NCI-H2107 treated with DMSO at 0.1 percent for 48 hours (cell line): ENCODE measurements at regions not wholly inside any gene's neighbourhood (a gene's known extent, or its start where the extent isn't known, plus 50 kb on each side); places are given as distances from the start of the nearest gene placed in this dataset.
"Not testable (repeated sequence)": the region's sequence is repeated elsewhere in the genome, so short reads cannot be mapped to it uniquely, and the experiment has no call there.

Experiments used
- DNase-seq: peaks from one replicate; lab custom pipeline; 2025; ENCODE audit not compliant: unreplicated experiment; lab: John Stamatoyannopoulos, UW

DNA sequence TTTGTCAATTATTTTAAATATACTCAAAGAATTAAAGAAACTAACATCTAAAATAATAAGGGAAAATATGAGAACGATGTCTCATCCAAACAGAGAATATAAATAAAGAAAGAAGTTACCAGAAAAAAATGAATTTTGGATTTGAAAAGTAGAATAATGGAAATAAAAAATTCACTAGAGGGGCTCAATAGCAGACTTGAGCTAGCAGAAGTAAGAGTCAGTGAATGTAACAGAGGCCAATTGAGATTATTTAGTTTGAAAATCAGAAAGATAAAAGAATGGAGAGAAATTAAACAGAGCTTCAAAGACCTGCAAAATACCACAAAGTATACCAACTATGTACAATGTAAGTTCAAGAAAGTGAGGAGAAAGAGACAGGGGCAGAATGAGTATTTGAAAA, 333.6 kb downstream of the GPD2 start:
- no peak for DNase-seq

DNA sequence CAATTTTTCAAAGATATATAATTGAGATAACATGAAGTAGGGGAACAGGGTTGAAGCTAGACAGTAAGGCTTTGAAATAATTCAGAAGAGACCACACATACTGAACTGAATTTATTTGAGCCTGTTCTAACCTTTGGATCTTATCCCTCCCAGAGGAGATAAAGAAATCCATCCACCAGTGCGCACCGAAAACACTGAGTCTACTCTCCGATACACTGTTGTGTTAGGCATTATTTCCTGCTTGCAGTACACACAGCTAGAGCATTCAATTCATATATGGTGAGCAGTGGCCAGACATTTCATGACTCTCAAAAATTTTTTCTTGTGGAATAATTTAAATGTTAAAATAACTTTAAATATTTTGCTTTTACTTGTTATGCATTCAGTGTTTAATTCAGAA, 342.7 kb downstream of the GPD2 start:
- DNase-seq = no peak

DNA sequence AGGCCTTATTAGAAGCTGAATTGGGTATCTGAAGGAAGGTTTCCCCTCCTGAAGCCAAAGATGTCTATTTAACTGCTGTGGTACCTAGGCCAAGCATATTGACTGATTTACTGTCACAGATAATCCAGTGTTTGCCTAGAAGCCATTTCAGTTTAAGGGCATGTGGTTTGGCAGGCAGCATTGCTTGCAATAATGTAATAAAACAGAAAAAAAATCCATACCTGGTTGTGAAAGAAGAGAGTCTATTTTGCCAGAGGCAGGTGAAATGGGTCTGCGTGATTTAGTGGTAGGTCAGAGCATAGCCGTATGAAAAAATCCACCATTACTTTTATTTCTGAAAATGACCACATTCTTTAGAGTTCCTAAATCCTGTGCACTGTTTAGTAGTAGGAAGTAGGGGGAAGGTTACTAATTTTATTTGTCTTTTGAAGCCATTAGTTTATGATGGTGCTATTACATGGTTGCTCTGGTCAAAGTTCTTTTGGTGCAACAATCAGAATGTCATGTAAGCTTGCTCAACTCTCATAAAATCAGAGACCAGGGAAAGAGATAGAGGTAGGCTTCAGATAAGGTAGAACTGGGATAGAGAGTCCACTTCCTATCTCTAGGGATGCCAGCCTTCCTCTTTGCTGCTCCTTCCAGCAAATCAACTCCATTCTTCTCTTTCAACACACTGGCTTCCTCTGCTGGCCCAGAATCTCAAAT, 343.4 kb downstream of the GPD2 start:
- DNase-seq = no peak

DNA sequence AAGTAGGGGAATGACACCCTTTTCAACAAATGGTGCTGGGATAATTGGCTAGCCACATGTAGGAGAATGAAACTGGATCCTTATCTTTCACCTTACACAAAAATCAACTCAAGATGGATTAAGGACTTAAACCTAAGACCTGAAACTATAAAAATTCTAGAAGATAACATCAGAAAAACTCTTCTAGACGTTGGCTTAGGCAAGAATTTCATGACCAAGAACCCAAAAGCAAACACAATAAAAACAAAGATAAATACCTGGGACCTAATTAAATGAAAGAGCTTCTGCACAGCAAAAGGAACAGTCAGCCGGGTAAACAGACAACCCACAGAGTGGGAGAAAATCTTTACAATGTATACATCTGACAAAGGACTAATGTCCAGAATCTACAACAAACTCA, 345.5 kb downstream of the GPD2 start:
- DNase-seq = not testable (repeated sequence)

DNA sequence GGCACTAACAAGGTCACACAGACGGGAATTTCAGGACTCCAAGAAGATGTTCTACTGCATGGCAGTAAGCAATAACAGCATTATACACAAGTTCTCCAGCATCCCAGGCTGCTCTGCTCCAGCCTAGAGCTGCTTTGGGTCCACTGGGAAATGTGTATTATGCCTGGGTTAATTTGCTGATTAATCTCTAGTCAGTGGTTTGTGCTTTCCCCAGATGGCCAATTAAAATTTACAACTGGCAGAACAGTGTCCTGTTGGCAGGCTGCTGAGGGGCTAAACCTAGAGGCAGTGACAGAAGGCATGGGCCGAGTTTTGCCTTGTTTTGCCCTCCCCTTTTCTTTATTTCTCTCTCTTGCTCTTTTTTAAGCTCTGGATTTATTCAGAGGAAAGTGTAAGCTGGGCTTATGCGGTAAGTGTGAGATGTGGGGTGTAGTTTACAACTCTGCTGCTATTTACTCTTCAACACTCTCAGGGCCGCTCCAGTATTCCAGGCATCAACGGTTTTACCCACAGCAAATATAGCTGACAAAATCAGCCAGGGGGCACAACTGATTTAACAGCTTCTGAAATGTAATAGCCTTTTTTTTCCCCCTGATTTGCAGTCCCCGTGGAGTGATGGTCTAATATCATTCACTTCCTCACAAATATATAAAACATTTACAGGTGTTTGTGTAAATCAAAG, 348.0 kb downstream of the GPD2 start:
- DNase-seq = no peak

DNA sequence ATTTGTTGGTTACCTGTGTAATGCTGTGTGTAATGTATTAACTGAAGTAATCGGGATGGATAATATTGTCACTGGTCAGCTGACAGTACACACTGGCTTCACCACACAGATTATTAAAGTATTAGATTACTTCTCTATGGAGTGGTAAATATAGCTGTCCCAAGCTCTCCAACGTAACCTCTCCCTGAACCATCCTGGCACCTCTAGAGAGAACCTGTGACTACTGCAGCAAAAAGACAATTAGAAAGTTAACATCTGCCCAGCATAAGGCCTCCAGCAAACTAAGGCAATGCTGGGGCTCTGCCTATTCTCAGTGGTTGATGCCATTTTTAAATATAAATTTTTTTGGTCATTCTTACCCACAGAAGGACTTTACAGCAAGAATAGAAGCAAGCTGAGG, 351.3 kb downstream of the GPD2 start:
- DNase-seq = no peak

DNA sequence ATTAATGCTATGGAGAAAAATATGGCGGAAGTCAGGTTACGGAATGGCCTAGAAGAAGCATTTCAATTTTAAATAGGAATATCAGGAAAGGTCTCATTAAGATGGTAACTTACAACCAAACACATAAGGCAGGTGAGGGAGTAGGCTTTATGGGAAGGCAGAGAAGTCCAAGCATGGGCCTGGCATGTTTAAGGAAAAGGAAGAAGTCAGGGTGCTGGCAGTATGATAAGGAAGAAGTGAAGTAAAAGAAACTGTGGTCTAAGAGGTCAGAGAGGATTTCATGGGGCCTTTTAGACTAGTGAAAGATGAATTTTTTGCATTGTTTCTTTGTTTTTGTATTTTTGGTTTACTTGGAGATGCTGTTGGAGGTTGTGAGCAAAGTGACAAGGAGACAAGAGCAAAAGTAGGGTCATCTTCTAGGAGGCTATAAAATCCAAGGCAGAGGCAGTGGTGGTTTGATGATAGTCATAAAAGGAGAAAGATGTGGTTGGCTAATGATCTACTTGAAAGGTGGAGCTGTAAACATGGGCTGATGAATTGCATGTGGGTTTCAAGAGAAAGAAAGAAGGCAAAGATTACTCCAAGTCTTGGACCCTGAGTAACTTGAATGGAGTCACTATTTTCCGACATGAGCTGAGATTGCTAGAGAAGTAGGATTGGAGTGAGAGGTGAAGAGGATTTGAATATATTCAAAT, 354.3 kb downstream of the GPD2 start:
- no peak for DNase-seq

DNA sequence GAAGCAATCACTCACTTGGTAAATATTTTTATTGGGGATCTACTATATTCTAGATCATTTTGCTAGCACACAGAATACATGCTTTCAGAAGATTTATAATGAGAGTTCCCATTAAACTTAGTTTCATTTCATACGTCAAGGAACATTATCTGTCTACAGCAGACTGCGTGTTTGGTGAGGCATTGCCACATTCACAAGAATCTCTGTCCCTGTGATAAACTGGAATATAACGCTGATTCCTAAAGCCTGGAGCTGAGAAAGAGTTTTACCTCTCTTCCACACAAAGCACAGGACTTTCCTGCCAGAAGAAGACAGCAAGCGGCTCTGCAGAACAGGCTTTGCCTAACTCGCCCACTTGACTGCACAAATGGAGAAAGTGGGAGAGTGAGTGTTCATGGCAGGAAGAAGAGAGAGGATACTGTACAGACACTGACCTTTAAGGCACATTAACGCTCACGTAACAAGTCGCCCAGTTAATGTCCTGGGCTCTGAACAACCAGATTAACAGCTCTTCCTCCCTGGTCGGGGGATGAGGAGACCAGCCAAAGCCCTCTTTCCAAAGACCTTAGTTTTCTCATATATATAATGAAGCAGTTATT, 356.2 kb downstream of the GPD2 start:
- no peak for DNase-seq

DNA sequence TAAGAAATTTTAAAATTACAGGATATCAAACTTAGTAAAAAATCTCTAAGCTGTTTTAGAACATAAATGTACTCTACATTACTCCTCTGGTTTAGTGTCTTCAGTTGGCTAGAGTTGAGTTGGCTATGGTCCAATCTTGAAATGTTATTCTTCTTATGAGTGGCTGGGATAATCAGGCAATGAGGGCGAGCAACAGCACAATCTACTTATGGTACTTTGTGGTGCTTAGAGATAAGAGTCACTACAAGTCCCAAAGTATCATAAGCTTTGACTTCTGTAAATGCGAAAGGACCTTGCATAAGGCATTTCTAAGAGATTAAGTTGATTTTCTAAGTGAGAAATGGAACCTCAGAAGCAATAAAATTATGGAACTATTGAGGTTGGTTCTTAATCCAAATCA, 361.7 kb downstream of the GPD2 start:
- DNase-seq = no peak

DNA sequence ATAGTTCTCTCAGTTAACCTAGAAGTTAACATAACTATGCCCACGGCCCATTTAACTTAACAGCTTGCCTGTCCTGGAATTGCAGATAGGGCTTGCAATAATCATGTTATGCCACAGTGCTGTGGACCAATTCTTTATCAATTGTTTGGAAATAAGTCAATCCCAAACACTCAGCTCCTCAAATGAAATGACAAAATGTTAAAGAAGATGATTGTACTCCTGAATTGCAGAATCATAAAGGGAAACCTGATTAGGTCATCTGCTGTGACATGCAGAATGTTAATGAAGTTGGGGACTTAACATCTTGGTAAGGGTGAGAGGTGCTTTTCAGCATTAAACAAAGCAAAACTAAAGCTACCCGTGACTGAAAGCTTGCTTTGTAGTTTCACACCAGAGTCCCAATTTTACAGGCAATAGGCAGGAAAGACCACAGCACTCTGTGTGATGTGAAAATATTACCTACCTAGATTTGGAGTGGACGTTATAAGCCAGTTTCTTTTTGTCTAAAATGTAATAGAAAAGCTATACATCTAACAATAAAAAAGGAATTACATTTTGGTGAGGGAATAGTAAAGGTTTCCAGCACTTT, 364.0 kb downstream of the GPD2 start:
- DNase-seq = no peak

DNA sequence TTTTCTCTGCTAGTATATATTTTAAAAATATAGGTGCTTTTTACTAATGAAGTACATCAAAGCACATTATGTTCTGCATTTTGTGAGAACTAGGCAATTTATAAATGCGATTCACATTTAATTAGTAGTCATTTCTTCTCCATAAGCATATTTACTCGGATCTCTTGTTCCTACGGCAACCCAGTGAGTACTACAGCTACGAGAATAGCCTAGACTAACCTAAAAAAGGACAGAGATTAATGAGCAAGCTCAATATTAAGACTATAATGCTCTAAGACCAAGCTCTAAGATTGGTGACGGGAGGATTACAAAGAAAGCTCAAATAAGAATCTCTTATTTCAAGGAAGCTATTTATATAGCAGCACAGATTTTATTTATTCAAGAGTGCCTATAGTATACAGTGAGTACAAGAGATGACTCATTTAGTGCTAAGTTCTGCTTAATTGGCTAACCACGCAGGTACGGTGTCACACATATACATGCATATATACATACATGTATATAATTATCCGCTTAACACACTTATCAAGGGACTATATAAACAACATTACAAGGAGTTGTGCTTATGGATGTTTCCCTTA, 364.7 kb downstream of the GPD2 start:
- DNase-seq = no peak

DNA sequence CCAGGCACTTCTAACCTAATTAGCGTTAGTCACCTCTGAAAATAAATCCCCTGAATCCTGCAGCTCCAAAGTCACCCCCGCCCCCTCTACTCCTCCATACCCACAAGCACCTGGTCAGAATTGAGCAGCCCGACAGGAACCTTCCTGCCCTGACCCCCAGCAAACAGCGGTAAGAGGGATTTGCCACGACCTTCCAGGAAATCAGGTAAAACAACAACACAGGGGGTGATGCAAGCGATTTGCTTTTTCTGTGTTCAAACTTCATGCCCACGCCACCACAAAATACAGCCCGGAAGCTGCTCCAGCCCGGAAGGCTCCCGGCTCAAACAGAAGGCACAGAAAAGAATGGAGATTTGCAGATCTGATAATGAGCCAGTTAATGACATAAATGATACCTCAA, 367.1 kb downstream of the GPD2 start:
- peak; percentile 71 for DNase-seq

DNA sequence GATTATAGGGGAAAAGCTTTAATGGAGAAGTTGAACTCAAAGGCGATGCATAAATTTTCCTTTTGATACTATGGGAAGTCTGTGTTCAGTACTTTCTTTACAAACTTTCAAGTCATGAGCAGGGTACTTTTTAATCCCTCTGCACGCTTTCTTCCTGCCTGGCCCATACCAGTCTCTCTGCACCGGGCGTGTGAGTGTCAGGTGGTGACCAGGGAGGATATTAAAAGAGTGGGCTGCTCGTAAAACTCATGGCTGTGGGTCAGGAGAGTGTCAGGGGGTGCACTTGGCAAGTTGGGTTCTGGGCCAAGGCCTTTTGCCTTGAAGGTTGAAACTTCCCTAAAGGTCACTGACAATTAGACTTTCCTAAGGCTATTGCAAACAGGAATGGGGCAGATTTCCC, 367.8 kb downstream of the GPD2 start:
- DNase-seq = no peak

DNA sequence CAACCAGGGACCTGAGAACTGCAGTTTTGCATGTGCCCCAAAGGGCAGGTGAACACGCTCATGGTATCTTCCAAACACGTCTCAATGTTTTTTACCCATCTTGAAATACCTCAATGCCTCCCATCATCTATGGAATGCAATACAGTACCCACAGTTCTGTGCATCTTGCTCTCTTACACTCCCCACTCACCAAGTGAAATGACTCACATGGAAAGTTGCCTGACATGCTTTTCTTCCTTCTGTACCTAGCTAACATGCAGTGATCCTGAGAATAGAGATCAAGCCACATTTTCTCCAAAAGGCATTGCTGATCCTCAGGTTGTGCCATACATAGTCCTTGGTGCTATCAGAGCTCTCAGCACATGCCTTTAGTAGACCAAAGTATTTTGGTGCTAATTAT, 373.9 kb downstream of the GPD2 start:
- no peak for DNase-seq

DNA sequence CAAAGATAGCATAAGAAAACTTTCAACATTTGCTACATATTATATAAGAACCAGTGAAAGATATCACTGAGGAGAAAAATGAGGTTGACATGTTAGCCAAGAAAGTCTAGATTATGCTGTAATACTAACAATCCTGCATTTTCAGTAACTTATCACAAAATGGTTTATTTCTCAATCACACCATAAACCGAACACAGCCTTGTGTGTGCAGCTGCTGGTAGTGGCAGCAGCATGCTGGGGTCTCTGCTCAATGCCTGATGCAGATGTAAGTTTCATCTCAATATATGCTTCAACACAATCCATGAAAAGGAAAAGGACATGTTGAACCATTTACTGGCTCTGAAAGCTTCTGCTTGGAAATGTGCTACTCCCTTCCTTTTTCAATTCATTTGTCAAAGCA, 376.3 kb downstream of the GPD2 start:
- no peak for DNase-seq

DNA sequence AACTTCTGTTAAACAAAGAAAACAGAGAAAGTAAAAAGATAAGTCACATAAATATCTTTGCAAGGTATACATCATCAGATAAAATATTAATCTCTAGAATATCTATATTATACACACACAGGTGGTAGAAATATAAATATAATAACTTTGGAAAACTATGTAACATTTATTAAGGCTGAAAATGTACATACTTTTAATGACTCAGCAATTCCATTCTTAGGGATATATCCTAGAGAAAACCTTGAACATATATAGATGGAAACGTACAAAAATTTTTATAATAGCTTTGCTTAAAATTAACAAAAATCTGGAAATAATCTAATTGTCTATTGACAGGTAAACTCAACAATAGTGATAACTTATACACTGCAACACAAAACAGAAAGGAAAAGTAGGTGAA, 381.3 kb downstream of the GPD2 start:
- DNase-seq = no peak

DNA sequence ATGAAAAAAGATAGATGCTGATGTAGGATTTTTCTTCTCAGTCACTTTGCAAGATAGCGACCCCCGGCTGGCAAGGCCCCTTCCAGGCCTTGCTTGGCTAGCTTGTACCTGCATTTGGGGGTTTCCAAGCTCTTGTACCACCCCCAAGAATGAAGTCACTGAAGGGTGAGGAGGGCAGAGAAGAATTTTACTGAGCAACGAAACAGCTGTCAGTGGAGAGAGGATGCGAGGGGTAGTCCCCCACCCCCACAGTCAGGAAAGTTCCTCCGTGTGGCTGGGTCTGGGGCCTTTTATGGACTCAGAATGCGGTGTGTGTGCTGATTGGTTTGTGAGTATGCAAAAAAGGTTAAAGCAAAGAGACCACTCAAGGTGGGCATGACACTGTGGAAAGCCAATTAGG, 382.0 kb downstream of the GPD2 start:
- no peak for DNase-seq

DNA sequence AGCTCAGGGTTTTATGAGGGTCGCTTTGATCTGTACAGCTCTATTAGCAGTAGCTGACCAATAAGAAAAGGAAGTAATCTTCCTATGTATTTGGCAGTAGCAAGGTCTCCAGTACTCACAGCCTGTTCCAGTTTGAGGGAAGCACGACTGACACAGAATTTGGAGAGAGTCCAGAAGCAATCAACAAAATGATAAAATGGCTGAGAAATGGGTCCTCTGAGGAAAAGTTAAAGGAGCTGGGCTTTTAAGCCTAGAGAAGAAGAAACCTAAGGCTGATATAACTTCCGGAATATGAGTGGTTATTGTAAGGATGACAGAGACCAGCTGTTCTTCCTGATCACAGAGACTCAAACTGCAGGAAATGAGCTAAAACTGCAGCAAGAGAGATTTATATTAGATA, 382.8 kb downstream of the GPD2 start:
- no peak for DNase-seq

DNA sequence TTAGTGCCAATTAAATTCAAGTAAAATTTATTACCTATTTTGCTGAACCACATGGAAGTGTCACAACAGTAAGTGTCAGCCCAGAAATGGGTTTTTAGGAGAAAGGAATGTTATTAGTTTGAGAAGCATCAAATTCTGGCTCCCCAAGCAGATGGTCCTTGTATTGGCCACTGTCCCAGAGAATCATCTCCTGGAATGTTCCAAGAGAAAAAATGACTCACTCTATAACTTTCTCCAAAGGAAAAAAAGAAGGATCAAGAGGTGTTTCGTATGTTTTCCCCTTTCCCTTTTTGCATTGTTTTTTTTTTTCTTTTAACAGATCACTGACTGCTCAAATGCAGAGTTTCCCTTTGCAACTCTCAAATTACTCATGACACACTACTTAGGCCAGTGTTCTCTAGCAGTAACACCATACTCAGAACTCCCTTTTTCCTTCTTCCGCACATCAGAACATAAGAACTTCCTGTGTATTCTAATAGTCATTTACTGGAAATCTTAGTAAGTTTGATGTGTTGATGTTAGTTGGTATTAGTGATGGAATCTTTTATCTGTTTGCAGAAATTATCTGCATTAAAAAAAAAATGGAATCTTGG, 390.3 kb downstream of the GPD2 start:
- DNase-seq = no peak

DNA sequence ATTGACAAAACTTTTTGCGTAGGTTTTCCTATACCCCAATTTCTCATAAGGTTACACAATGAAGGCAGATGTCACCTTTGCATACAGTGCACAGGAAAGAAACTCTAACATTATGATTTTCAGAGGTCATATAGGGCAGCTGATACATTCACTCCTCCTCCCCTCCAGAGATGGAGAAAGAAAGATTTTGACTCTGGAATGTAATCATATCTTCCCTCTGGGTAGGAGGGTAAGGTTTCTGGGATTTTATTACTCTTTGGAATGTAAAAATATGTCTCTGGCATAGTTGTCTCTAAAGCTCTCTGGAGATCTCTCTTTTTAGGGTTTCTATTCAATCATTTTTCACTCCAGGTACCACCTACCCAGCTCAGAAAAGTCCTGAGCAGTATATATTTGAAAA, 398.3 kb downstream of the GPD2 start:
- no peak for DNase-seq
